Vagina (tissue), 2 donors: ENCODE measurements at regions not wholly inside any gene's neighbourhood (a gene's known extent, or its start where the extent isn't known, plus 50 kb on each side); places are given as distances from the start of the nearest gene placed in this dataset.

ENCODE experiments used
- POLR2A ChIP-seq, 2 donors: fragments of 450-650 bp; IDR thresholded peaks; one replicate each; pipeline ENCODE4 v1.6.1; 2017; ENCODE audit warnings: antibody characterized with exemption in 2 of 2, mild to moderate bottlenecking in 2 of 2, moderate library complexity in 2 of 2
- POLR2AphosphoS5 ChIP-seq, 2 donors: sonication (generic); formaldehyde crosslinking; IDR thresholded peaks; one replicate each; pipeline ENCODE4 v1.9.0; 2017; ENCODE audit warnings: antibody characterized with exemption in 2 of 2, mild to moderate bottlenecking in 2 of 2, low read depth in 1 of 2; ENCODE audit not compliant: insufficient read depth in 1 of 2
- TF ChIP-seq, protein P1 (sequence below), 3 experiments: fragments of 450-650 bp in 2 of 3; fragments of 200-600 bp in 1 of 3; sonication (generic) in 1 of 3; IDR thresholded peaks; one replicate each; pipeline ENCODE4 v1.5.1; 2017 to 2019; ENCODE audit warnings: antibody characterized with exemption in 3 of 3, mild to moderate bottlenecking in 2 of 3, moderate library complexity in 2 of 3

- TF ChIP-seq POLR2A (IDR thresholded peaks at IDR 0.05), result no peak
- TF ChIP-seq, protein P1, sequence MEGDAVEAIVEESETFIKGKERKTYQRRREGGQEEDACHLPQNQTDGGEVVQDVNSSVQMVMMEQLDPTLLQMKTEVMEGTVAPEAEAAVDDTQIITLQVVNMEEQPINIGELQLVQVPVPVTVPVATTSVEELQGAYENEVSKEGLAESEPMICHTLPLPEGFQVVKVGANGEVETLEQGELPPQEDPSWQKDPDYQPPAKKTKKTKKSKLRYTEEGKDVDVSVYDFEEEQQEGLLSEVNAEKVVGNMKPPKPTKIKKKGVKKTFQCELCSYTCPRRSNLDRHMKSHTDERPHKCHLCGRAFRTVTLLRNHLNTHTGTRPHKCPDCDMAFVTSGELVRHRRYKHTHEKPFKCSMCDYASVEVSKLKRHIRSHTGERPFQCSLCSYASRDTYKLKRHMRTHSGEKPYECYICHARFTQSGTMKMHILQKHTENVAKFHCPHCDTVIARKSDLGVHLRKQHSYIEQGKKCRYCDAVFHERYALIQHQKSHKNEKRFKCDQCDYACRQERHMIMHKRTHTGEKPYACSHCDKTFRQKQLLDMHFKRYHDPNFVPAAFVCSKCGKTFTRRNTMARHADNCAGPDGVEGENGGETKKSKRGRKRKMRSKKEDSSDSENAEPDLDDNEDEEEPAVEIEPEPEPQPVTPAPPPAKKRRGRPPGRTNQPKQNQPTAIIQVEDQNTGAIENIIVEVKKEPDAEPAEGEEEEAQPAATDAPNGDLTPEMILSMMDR (IDR thresholded peaks at IDR 0.05), result no peak
- no peak for TF ChIP-seq POLR2AphosphoS5 (IDR thresholded peaks at IDR 0.05; ENCODE audit: insufficient read depth in 1 of 2, low read depth in 1 of 2)
Measured at GRCh38 chr15:97790180-97790579, 170.3 kb upstream of the ARRDC4 start.
